Mucosa of rectum (tissue), 2 donors: ENCODE measurements at regions not wholly inside any gene's neighbourhood (a gene's known extent, or its start where the extent isn't known, plus 50 kb on each side); places are given as distances from the start of the nearest gene placed in this dataset.

Source experiments
- H3K27ac ChIP-seq, 2 donors: one replicate each; pipeline ENCODE4 v1.7.0; 2013; ENCODE audit warnings: inconsistent platforms in 2 of 2, low read depth in 2 of 2, low read length in 2 of 2
- H3K27me3 ChIP-seq, 2 donors: one replicate each; pipeline ENCODE4 v1.7.0; 2013; ENCODE audit warnings: low read length in 2 of 2; ENCODE audit not compliant: control insufficient read depth in 2 of 2, insufficient read depth in 2 of 2
- H3K36me3 ChIP-seq, 2 donors: one replicate each; pipeline ENCODE4 v1.7.0; 2013; ENCODE audit warnings: low read length in 2 of 2; ENCODE audit not compliant: control insufficient read depth in 2 of 2, insufficient read depth in 2 of 2
- H3K4me1 ChIP-seq, 2 donors: one replicate each; pipeline ENCODE4 v1.7.0; 2013; ENCODE audit warnings: low read length in 2 of 2, mild to moderate bottlenecking in 1 of 2; ENCODE audit not compliant: control insufficient read depth in 2 of 2, insufficient read depth in 2 of 2
- H3K4me3 ChIP-seq, 2 donors: one replicate each; pipeline ENCODE4 v1.7.0; 2013; ENCODE audit warnings: low read length in 2 of 2
- H3K9ac ChIP-seq, 2 donors: one replicate each; pipeline ENCODE4 v1.7.0; 2013; ENCODE audit warnings: low read length in 2 of 2, low read depth in 1 of 2, mild to moderate bottlenecking in 1 of 2
- H3K9me3 ChIP-seq, 2 donors: one replicate each; pipeline ENCODE4 v1.7.0; 2013; ENCODE audit warnings: low read length in 2 of 2; ENCODE audit not compliant: control insufficient read depth in 2 of 2
- donor health status: healthy.
- donor health status: Normal muscosa, but diverticular disease.

GRCh38 chr2:225740086-225740485, 340.6 kb downstream of the NYAP2 start:
- Histone ChIP-seq H3K9ac (no peak overlapping the region), H3K27me3 (no peaks in the 10 kb centered on the region), H3K27ac (no peak overlapping the region), H3K9me3 (no peaks in the 10 kb centered on the region), H3K36me3 (no peaks in the 10 kb centered on the region), H3K4me3 (no peak overlapping the region), H3K4me1 (no peaks in the 10 kb centered on the region)

GRCh38 chr2:225739328-225739727, 339.8 kb downstream of the NYAP2 start:
- no peak overlapping the region for H3K4me3 ChIP-seq
- no peaks in the 10 kb centered on the region for H3K27me3 ChIP-seq
- H3K27ac ChIP-seq: no peak overlapping the region
- no peaks in the 10 kb centered on the region for H3K36me3 ChIP-seq
- no peaks in the 10 kb centered on the region for H3K4me1 ChIP-seq
- H3K9me3 ChIP-seq: no peaks in the 10 kb centered on the region
- no peak overlapping the region for H3K9ac ChIP-seq

GRCh38 chr2:225738735-225739134, 339.2 kb downstream of the NYAP2 start:
- H3K9me3 ChIP-seq: no peaks in the 10 kb centered on the region
- no peaks in the 10 kb centered on the region for H3K4me1 ChIP-seq
- H3K27me3 ChIP-seq: no peaks in the 10 kb centered on the region

GRCh38 chr2:225737556-225737955, 338.0 kb downstream of the NYAP2 start:
- H3K36me3 ChIP-seq: no peaks in the 10 kb centered on the region
- no peaks in the 10 kb centered on the region for H3K4me1 ChIP-seq
- H3K4me3 ChIP-seq: no peak overlapping the region
- H3K27ac ChIP-seq: no peak overlapping the region
- H3K27me3 ChIP-seq: no peaks in the 10 kb centered on the region
- H3K9ac ChIP-seq: no peak overlapping the region
- H3K9me3 ChIP-seq: no peaks in the 10 kb centered on the region

More at GRCh38 chr2:225738735-225739134, 339.2 kb downstream of the NYAP2 start:
- H3K9ac ChIP-seq: no peak overlapping the region
- no peak overlapping the region for H3K4me3 ChIP-seq
- H3K27ac ChIP-seq: no peak overlapping the region
- H3K36me3 ChIP-seq: no peaks in the 10 kb centered on the region

GRCh38 chr2:225735844-225736243, 336.3 kb downstream of the NYAP2 start:
- no peak overlapping the region for H3K27ac ChIP-seq
- no peaks in the 10 kb centered on the region for H3K4me1 ChIP-seq
- no peaks in the 10 kb centered on the region for H3K36me3 ChIP-seq
- H3K27me3 ChIP-seq: no peaks in the 10 kb centered on the region
- H3K9ac ChIP-seq: no peak overlapping the region
- H3K4me3 ChIP-seq: no peak overlapping the region
- H3K9me3 ChIP-seq: no peaks in the 10 kb centered on the region

- Histone ChIP-seq H3K4me3 (no peak overlapping the region), H3K9ac (no peak overlapping the region), H3K27ac (no peak overlapping the region), H3K9me3 (no peaks in the 10 kb centered on the region), H3K36me3 (no peaks in the 10 kb centered on the region), H3K4me1 (no peaks in the 10 kb centered on the region), H3K27me3 (no peaks in the 10 kb centered on the region)
These were observed 326.2 kb downstream of the NYAP2 start for GRCh38 chr2:225725726-225726125.
